GM12872 (cell line): ENCODE measurements at regions not wholly inside any gene's neighbourhood (a gene's known extent, or its start where the extent isn't known, plus 50 kb on each side); places are given as distances from the start of the nearest gene placed in this dataset.

ENCODE experiments used
- CTCF ChIP-seq: IDR thresholded peaks from 3 replicates; pipeline ENCODE4 v1.5.1; 2011; ENCODE audit warnings: low read depth, mild to moderate bottlenecking, low read length, moderate library complexity; ENCODE audit not compliant: insufficient read depth

GRCh38 chr10:2478656-2479055, 588.7 kb upstream of the PFKP start:
- no peak for TF ChIP-seq CTCF

GRCh38 chr10:2476812-2477553, 590.4 kb upstream of the PFKP start:
- no peak for TF ChIP-seq CTCF

DNA sequence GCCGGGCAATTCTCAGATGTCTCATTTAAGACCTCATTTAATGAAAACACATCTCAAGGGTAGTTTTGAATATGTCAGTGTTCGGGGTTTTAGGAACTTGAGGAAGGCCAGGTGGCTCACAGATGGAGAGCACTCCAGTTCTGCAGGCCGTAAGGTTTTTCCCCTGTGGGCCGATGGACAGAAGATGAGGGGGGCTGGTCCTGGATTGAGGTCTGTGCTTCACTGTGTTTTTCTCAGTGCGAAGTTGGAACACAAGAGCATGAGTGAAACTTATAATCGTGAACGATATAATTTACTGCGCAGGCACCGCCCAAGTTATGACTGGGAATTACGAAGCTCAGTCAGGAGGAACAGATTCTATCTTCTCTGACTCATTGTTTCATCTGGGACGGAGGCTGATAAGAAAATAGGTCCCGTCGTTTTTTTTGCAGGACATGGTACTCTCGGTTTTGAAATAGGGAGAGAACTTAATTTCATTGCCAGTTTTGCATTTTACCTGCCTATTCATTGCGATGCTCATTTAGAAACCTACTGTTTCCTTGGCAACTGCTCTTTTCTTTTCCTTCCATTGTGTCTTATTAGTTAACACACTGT, 591.0 kb upstream of the PFKP start:
- TF ChIP-seq CTCF = no peak

GRCh38 chr10:2475711-2476217, 591.6 kb upstream of the PFKP start:
- TF ChIP-seq CTCF = no peak

DNA sequence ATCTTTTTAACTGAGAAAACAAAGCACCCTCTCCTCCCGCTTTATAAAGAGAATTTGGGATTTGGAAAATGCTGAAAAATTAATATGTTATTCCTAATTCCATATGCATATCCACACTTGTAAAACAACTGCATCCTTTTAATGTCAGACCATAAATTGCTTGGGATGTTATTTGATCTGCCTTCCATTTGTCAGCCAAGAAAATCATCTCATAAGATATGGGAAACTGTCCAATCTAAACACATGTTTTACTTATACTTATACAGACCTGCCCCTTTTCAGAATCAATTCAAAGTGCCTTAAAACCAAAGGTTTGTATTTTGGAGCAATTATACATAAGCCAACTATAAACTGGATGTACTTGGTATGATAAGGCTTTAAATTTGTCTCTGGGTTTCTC, 595.5 kb upstream of the PFKP start:
- no peak for TF ChIP-seq CTCF

DNA sequence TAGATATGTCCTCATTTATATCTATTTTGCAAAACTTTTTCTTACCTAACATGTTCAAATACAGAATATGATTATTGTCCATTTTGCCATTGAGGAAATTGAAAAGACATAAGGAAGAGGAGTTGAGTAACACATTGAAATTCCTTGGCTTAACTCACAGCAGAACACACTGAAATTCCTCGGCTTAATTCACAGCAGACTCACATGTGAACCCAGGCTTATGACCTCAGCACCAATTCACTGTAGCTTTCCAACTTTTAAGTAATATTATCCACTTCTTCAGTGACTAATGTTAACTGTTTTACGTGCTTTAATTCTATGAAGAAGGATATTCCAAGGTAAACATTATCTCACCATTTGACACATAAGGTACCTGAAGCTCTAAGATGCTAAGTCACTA, 597.5 kb upstream of the PFKP start:
- no peak for TF ChIP-seq CTCF

DNA sequence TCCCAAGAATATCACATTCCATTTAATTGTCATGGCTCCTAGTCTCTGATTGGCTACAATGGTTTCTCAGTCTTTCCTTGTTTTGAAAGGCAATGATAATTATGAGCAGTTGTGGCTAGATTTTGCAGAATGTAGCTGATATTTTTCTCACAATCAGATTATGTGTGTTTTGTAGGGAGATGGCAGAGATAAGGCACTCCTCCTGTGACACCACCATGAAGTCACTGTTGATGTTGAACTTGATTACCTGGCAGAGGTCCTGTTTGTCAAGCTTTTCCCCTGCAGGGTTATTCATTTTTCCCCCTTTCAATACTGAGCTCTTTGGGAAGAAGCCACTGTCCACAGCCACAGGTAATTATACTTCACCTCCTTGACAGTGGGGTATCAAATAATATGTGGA, 602.9 kb upstream of the PFKP start:
- TF ChIP-seq CTCF = no peak
